Esophagus squamous epithelium (tissue), 5 donors: ENCODE measurements at regions not wholly inside any gene's neighbourhood (a gene's known extent, or its start where the extent isn't known, plus 50 kb on each side); places are given as distances from the start of the nearest gene placed in this dataset.

Experiments
- DNase-seq: peaks from one replicate; lab custom pipeline; 2025; lab: John Stamatoyannopoulos, UW
- H3K27ac ChIP-seq, 4 donors: fragments of 200-600 bp; sonication (generic); one replicate each; pipeline ENCODE4 v1.5.1; 2016 to 2019; ENCODE audit warnings: mild to moderate bottlenecking in 1 of 4
- H3K27me3 ChIP-seq, 4 donors: fragments of 200-600 bp; sonication (generic); 1 replicate in 3 of 4; 2 replicates in 1 of 4; pipeline versions ENCODE4 v1.5.1 to v1.6.0; 2017 to 2021; ENCODE audit warnings: antibody characterized with exemption in 1 of 4
- H3K36me3 ChIP-seq, 3 donors: fragments of 200-600 bp; sonication (generic); one replicate each; pipeline ENCODE4 v1.5.1; 2016 to 2019
- H3K4me1 ChIP-seq, 3 donors: fragments of 200-600 bp; sonication (generic); one replicate each; pipeline ENCODE4 v1.5.1; 2017 to 2019
- H3K4me3 ChIP-seq, 4 donors: fragments of 200-600 bp; sonication (generic); 1 replicate in 3 of 4; 2 replicates in 1 of 4; pipeline ENCODE4 v1.5.1; 2016 to 2019; ENCODE audit warnings: mild to moderate bottlenecking in 2 of 4, moderate library complexity in 1 of 4
- H3K9me3 ChIP-seq, 3 donors: fragments of 200-600 bp; sonication (generic); one replicate each; pipeline ENCODE4 v1.5.1; 2016 to 2019
- CTCF ChIP-seq, 6 experiments: fragments of 450-650 bp in 4 of 6; fragments of 200-600 bp in 2 of 6; sonication (generic) in 2 of 6; IDR thresholded peaks; one replicate each; pipeline ENCODE4 v1.5.1; 2016 to 2019; ENCODE audit warnings: antibody characterized with exemption in 6 of 6, mild to moderate bottlenecking in 4 of 6, moderate library complexity in 4 of 6
- POLR2A ChIP-seq, 4 donors: fragments of 450-650 bp; IDR thresholded peaks; one replicate each; pipeline ENCODE4 v1.6.1; 2017; ENCODE audit warnings: antibody characterized with exemption in 4 of 4, mild to moderate bottlenecking in 4 of 4, moderate library complexity in 3 of 4
- WGBS, 2 donors: methylation state at CpG; one replicate each; pipeline ENCODE4 v1.1.5; 2018; 5-methylcytosine and 5-hydroxymethylcytosine counted together
- intact Hi-C: fragments of 100-400 bp; cut with DNase I; formaldehyde crosslinking; loops from one replicate; pipeline ENCODE4 v1.15.0; 2022
- donor health status: DM: yes; HTN: yes; CAD: no.

DNA sequence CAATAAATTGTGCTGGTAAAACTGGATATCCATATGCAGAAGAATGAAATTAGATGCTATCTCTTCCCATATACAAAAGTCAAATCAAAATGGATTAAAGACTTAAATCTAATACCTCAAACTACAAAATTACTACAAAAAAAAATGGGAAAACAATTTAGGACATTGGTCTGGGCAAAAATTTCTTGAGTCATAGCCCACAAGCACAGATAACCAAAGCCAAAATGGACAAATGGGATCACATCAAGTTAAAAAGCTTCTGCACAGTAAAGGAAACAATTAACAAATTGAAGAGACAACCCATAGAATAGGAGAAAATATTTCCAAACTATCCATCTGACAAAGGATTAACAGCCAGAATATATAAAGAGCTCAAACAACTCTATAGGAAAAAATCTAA lies 264.6 kb downstream of the NUAK1 start:
- TF ChIP-seq POLR2A (IDR thresholded peaks at IDR 0.05) (no peak), CTCF (IDR thresholded peaks at IDR 0.05) (no peak)
- Histone ChIP-seq H3K27me3 (no peaks in the 10 kb centered on the region), H3K4me1 (no peaks in the 10 kb centered on the region), H3K27ac (no peak overlapping the region), H3K4me3 (no peak overlapping the region), H3K36me3 (no peaks in the 10 kb centered on the region), H3K9me3 (no peaks in the 10 kb centered on the region)
- intact Hi-C loops: no loop called here
- no peak for DNase-seq

DNA sequence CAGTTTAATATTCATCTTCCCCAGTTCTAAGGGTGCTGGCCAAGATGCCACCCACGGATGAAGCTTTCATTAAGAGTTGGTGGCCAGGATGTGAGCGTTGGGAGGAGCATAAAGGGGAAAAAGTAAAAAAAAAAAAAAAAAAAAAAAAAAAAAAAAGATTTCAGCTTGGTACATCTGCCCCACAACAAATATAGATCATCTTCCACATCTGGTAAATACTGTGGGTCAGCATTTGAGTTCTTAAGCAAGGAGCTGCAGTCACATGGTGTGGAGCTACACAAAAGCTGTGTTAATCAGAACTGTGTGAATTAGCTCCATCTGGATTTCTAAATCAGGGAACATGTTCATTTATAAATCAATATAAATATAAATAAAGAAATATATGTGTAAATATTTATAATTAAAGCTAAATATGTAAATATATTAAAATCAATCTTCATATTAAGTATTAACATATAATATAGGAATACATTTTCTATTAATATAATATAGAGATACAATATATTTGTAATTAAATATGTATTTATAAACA lies 262.3 kb downstream of the NUAK1 start:
- DNase-seq: no peak
- H3K27me3 ChIP-seq: no peaks in the 10 kb centered on the region
- no peaks in the 10 kb centered on the region for H3K9me3 ChIP-seq
- no peak for TF ChIP-seq POLR2A (IDR thresholded peaks at IDR 0.05)
- no peak for TF ChIP-seq CTCF (IDR thresholded peaks at IDR 0.05)
- no peaks in the 10 kb centered on the region for H3K36me3 ChIP-seq
- no peak overlapping the region for H3K4me3 ChIP-seq
- intact Hi-C loops: no loop called here
- H3K4me1 ChIP-seq: no peaks in the 10 kb centered on the region
- WGBS, 2 donors: 10 to 12% methylated on average over 1 to 2 of the region's 2 CpGs
- no peak overlapping the region for H3K27ac ChIP-seq

- WGBS, 2 donors: 76 to 85% methylated on average over 3 of the region's 3 CpGs
- DNase-seq: no peak
Observed at GRCh38 chr12:105878964-105879363, 259.8 kb downstream of the NUAK1 start.

GRCh38 chr12:105880824-105881388 lies 257.8 kb downstream of the NUAK1 start:
- intact Hi-C loops: no loop called here
- TF ChIP-seq CTCF (IDR thresholded peaks at IDR 0.05) (no peak), POLR2A (IDR thresholded peaks at IDR 0.05) (no peak)
- Histone ChIP-seq H3K27me3 (no peaks in the 10 kb centered on the region), H3K9me3 (no peaks in the 10 kb centered on the region), H3K4me1 (no peaks in the 10 kb centered on the region), H3K4me3 (no peak overlapping the region), H3K27ac (no peak overlapping the region), H3K36me3 (no peaks in the 10 kb centered on the region)
- 60 to 88% methylated on average over 2 of the region's 2 CpGs for WGBS, 2 donors
- no peak for DNase-seq

More at GRCh38 chr12:105878964-105879363, 259.8 kb downstream of the NUAK1 start:
- no peak for TF ChIP-seq POLR2A (IDR thresholded peaks at IDR 0.05)
- no peak for TF ChIP-seq CTCF (IDR thresholded peaks at IDR 0.05)
- Histone ChIP-seq H3K27me3 (no peaks in the 10 kb centered on the region), H3K9me3 (no peaks in the 10 kb centered on the region), H3K4me1 (no peaks in the 10 kb centered on the region), H3K27ac (no peak overlapping the region), H3K4me3 (no peak overlapping the region), H3K36me3 (no peaks in the 10 kb centered on the region)
- intact Hi-C loops: no loop called here

DNA sequence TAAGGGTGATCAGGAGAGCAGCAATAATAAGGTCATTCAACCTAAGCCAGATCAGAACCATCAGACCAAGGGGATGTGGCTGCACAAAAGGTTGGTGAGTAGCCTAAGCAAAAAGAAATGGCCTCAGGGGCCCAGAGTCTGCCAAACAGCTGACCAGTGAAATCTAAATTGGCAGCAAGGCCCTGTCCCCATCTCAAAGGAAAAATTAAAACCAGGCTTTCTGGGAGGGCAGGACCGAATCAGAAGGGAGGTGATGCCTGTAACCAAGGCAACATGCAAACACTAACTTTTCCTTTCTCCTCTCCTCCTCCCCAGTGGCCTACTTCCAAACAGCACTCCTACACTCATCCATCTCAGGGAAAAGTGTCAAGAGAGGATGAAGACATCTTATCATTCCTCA lies 256.4 kb downstream of the NUAK1 start:
- 29 to 38% methylated on average over 1 of the region's 1 CpG for WGBS, 2 donors
- Histone ChIP-seq H3K9me3 (no peaks in the 10 kb centered on the region), H3K27me3 (no peaks in the 10 kb centered on the region), H3K27ac (no peak overlapping the region), H3K4me1 (no peaks in the 10 kb centered on the region), H3K4me3 (no peak overlapping the region), H3K36me3 (no peaks in the 10 kb centered on the region)
- no peak for TF ChIP-seq POLR2A (IDR thresholded peaks at IDR 0.05)
- no peak for TF ChIP-seq CTCF (IDR thresholded peaks at IDR 0.05)
- no peak for DNase-seq
- intact Hi-C loops: no loop called here
